CD4-positive, alpha-beta T cell (primary cell): ENCODE measurements at regions not wholly inside any gene's neighbourhood (a gene's known extent, or its start where the extent isn't known, plus 50 kb on each side); places are given as distances from the start of the nearest gene placed in this dataset.

Experiments used
- ATAC-seq: fragments of 200-7000 bp; cut with Tn5 transposase; one replicate; pipeline ENCODE4 v1.10.0; 2022; ENCODE audit warnings: mild to moderate bottlenecking; ENCODE audit not compliant: poor library complexity
- CTCF ChIA-PET: fragments of 350-600 bp; sonication (Branson Sonifier 250); formaldehyde crosslinking; loops from one replicate; lab custom pipeline; 2021; ENCODE audit warnings: antibody characterized with exemption, inconsistent platforms; lab: Charles Lee
- POLR2A ChIA-PET: fragments of 350-600 bp; sonication (Branson Sonifier 250); formaldehyde crosslinking; loops from one replicate; lab custom pipeline; 2021; ENCODE audit warnings: antibody characterized with exemption, inconsistent platforms; lab: Charles Lee
- DNase-seq, 14 experiments: peaks; one replicate each; pipeline ENCODE4 v3.0.0-alpha.2; 2013 to 2020; ENCODE audit warnings: mixed read lengths in 2 of 14
- H3K27ac ChIP-seq, 2 donors: one replicate each; pipeline versions ENCODE4 v1.5.1 to v1.7.0; 2013; ENCODE audit warnings: low read length in 2 of 2, low read depth in 1 of 2, mild to moderate bottlenecking in 1 of 2
- H3K27me3 ChIP-seq, 2 experiments: 1 replicate in 1 of 2; 2 replicates in 1 of 2; pipeline versions ENCODE4 v1.6.1 to v1.7.0; 2013; ENCODE audit warnings: low read length in 2 of 2, control low read depth in 1 of 2, mild to moderate bottlenecking in 1 of 2, moderate library complexity in 1 of 2; ENCODE audit not compliant: insufficient read depth in 2 of 2, control insufficient read depth in 1 of 2
- H3K36me3 ChIP-seq: one replicate; pipeline ENCODE4 v1.6.1; 2013; ENCODE audit warnings: low read length, control low read depth; ENCODE audit not compliant: insufficient read depth
- H3K4me1 ChIP-seq: one replicate; pipeline ENCODE4 v1.6.1; 2013; ENCODE audit warnings: low read length, control low read depth; ENCODE audit not compliant: insufficient read depth
- H3K4me3 ChIP-seq: one replicate; pipeline ENCODE4 v1.5.1; 2013; ENCODE audit warnings: mild to moderate bottlenecking, low read length, moderate library complexity
- H3K9me3 ChIP-seq, 2 experiments: 1 replicate in 1 of 2; 2 replicates in 1 of 2; pipeline versions ENCODE4 v1.6.1 to v1.7.0; 2013; ENCODE audit warnings: low read length in 2 of 2, mild to moderate bottlenecking in 2 of 2, control low read depth in 1 of 2, moderate library complexity in 1 of 2; ENCODE audit not compliant: control insufficient read depth in 1 of 2, insufficient read depth in 1 of 2
- H3K27ac Mint-ChIP-seq: one replicate; pipeline ENCODE4 v1.8.0; 2020; ENCODE audit warnings: mixed read lengths
- H3K27me3 Mint-ChIP-seq: one replicate; pipeline ENCODE4 v1.8.0; 2021; ENCODE audit warnings: mixed read lengths
- H3K36me3 Mint-ChIP-seq: one replicate; pipeline ENCODE4 v1.8.0; 2021; ENCODE audit warnings: low read depth, mixed read lengths
- H3K4me1 Mint-ChIP-seq: one replicate; pipeline ENCODE4 v1.8.0; 2021; ENCODE audit warnings: low read depth, mixed read lengths
- H3K4me3 Mint-ChIP-seq: one replicate; pipeline ENCODE4 v1.8.0; 2020; ENCODE audit warnings: mild to moderate bottlenecking, mixed read lengths
- H3K9me3 Mint-ChIP-seq: one replicate; pipeline ENCODE4 v1.8.0; 2020; ENCODE audit warnings: mixed read lengths
- CTCF ChIP-seq: fragments of 200-600 bp; IDR thresholded peaks from one replicate; pipeline ENCODE4 v1.8.0; 2022; ENCODE audit warnings: antibody characterized with exemption, mild to moderate bottlenecking
- intact Hi-C, 2 experiments: fragments of 100-400 bp; cut with DNase I in 1 of 2; cut with micrococcal nuclease in 1 of 2; formaldehyde crosslinking; loops; one replicate each; pipeline versions ENCODE4 v1.15.1 to v1.9.0; 2023 to 2025; cut with DNase I, micrococcal nuclease

DNA sequence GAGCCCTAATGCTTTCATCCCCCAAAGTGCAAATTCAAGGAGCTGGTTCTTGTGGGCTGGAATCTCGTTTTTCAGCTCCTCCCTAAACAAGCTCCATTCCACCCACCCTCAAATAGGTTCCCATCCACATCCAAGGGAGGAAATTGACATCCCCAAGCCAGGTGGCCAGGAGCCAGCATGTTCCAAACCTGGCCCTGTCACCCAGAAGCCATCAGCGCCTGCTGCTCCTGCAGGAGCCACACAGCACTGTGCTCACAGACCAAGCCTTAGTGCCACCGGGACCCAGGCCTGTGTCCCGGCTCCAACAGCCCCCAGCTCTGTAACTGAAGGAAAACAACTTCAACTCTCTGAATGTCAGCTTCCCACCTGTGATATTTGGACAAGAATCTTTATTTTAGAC, 263.6 kb downstream of the UACA start:
- peaks cover 63% of the 10 kb centered on the region for H3K4me1 Mint-ChIP-seq
- ChIA-PET POLR2A (interaction anchor here (1.2 kb wide), 1 partner anchor 28 kb away, joined by 4 read pairs; no protein-coding TSS in a partner anchor), CTCF (no interaction called here)
- Histone ChIP-seq H3K4me3 (no peak overlapping the region), H3K4me1 (peaks cover 51% of the 10 kb centered on the region), H3K27me3 (no peaks in the 10 kb centered on the region), H3K36me3 (no peaks in the 10 kb centered on the region), H3K27ac (no peak overlapping the region), H3K9me3 (no peaks in the 10 kb centered on the region)
- TF ChIP-seq CTCF: no peak
- intact Hi-C loops: no loop called here
- no peak overlapping the region for H3K27ac Mint-ChIP-seq
- no peaks in the 10 kb centered on the region for H3K9me3 Mint-ChIP-seq
- H3K4me3 Mint-ChIP-seq: no peak overlapping the region
- DNase-seq: no peak
- no peaks in the 10 kb centered on the region for H3K27me3 Mint-ChIP-seq
- H3K36me3 Mint-ChIP-seq: no peaks in the 10 kb centered on the region
- no peak for ATAC-seq

DNA sequence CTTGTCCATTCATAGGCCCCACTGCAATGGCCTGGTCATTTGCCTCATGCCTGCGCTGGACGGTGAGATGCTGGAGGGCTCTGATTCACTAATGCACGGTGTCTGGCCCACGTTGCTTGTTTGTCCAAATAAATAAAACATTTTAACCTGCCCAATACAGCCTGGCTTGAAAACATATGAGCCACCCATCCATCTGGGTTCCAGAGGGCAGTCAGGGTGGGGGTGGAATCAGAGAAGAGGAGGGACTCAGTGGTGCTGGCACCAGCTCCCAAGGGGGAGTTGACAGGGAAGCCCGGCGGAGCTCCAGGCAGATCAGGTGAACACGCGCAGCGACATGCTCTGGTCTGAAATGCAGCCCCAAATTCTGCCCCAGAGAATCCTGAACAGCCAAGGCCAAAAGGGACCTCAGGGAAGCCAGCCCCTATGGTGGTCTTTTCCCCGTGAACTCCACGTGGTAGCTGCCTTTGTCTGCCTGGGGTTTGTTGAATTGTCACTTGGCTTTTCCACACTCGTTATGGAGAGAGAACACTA, 265.2 kb downstream of the UACA start:
- H3K9me3 Mint-ChIP-seq: no peaks in the 10 kb centered on the region
- ChIA-PET POLR2A (interaction anchor here (1.2 kb wide), 2 partner anchors 23 to 30 kb away, joined by 3 to 4 read pairs; no protein-coding TSS in a partner anchor), CTCF (no interaction called here)
- no peaks in the 10 kb centered on the region for H3K9me3 ChIP-seq
- no peaks in the 10 kb centered on the region for H3K36me3 Mint-ChIP-seq
- H3K4me3 Mint-ChIP-seq: no peak overlapping the region
- no peak for ATAC-seq
- no peaks in the 10 kb centered on the region for H3K27me3 Mint-ChIP-seq
- no peak for TF ChIP-seq CTCF
- no peak overlapping the region for H3K27ac ChIP-seq
- H3K4me1 ChIP-seq: peaks cover 51% of the 10 kb centered on the region
- H3K4me1 Mint-ChIP-seq: peaks cover 63% of the 10 kb centered on the region
- no peak overlapping the region for H3K27ac Mint-ChIP-seq
- H3K36me3 ChIP-seq: no peaks in the 10 kb centered on the region
- no peaks in the 10 kb centered on the region for H3K27me3 ChIP-seq
- DNase-seq: no peak
- H3K4me3 ChIP-seq: no peak overlapping the region
- intact Hi-C loops: no loop called here

- Mint-ChIP-seq H3K27me3 (no peaks in the 10 kb centered on the region), H3K27ac (no peak overlapping the region)
Measured at GRCh38 chr15:70497661-70498060, 265.7 kb downstream of the UACA start.

More at GRCh38 chr15:70497661-70498060, 265.7 kb downstream of the UACA start:
- Histone ChIP-seq H3K9me3 (no peaks in the 10 kb centered on the region), H3K27me3 (no peaks in the 10 kb centered on the region), H3K27ac (no peak overlapping the region), H3K36me3 (no peaks in the 10 kb centered on the region), H3K4me3 (no peak overlapping the region), H3K4me1 (peaks cover 51% of the 10 kb centered on the region)
- no peak for TF ChIP-seq CTCF
- Mint-ChIP-seq H3K9me3 (no peaks in the 10 kb centered on the region), H3K4me3 (no peak overlapping the region), H3K36me3 (no peaks in the 10 kb centered on the region), H3K4me1 (peaks cover 63% of the 10 kb centered on the region)
- ChIA-PET POLR2A (interaction anchor here (1.2 kb wide), 2 partner anchors 23 to 30 kb away, joined by 3 to 4 read pairs; no protein-coding TSS in a partner anchor), CTCF (no interaction called here)
- intact Hi-C loops: no loop called here
- no peak for ATAC-seq
- no peak for DNase-seq
